NCI-H187 (cell line): ENCODE measurements at regions not wholly inside any gene's neighbourhood (a gene's known extent, or its start where the extent isn't known, plus 50 kb on each side); places are given as distances from the start of the nearest gene placed in this dataset.
"Not testable (repeated sequence)": the region's sequence is repeated elsewhere in the genome, so short reads cannot be mapped to it uniquely, and the experiment has no call there.

ENCODE experiments used
- DNase-seq, 2 experiments: peaks; one replicate each; lab custom pipeline; 2025; lab: John Stamatoyannopoulos, UW

GRCh38 chr14:56351861-56352260, 227.7 kb upstream of the TMEM260 start:
- DNase-seq: no peak

GRCh38 chr14:56352999-56353398, 226.6 kb upstream of the TMEM260 start:
- no peak for DNase-seq

GRCh38 chr14:56357428-56357827, 222.2 kb upstream of the TMEM260 start:
- no peak for DNase-seq

- DNase-seq: no peak
Measured at GRCh38 chr14:56358275-56358674, 221.3 kb upstream of the TMEM260 start.

- DNase-seq: no peak
Measured at GRCh38 chr14:56358851-56359614, 220.6 kb upstream of the TMEM260 start.

- DNase-seq: not testable (repeated sequence)
Measured at GRCh38 chr14:56365663-56366062, 213.9 kb upstream of the TMEM260 start.

GRCh38 chr14:56367416-56367815, 212.2 kb upstream of the TMEM260 start:
- DNase-seq: no peak

- no peak for DNase-seq
Measured at GRCh38 chr14:56371737-56372136, 207.9 kb upstream of the TMEM260 start.

- DNase-seq: no peak
Measured at GRCh38 chr14:56374421-56374820, 205.2 kb upstream of the TMEM260 start.

- DNase-seq: no peak
Measured at GRCh38 chr14:56378046-56378445, 201.6 kb upstream of the TMEM260 start.

- no peak for DNase-seq
Measured at GRCh38 chr14:56378475-56378877, 201.1 kb upstream of the TMEM260 start.

GRCh38 chr14:56379956-56380355, 199.6 kb upstream of the TMEM260 start:
- no peak for DNase-seq

- DNase-seq: no peak
Measured at GRCh38 chr14:56386024-56386423, 193.6 kb upstream of the TMEM260 start.

GRCh38 chr14:56390859-56391258, 188.7 kb upstream of the TMEM260 start:
- DNase-seq: no peak

GRCh38 chr14:56394826-56395530, 184.6 kb upstream of the TMEM260 start:
- DNase-seq: no peak

- no peak for DNase-seq
Measured at GRCh38 chr14:56400109-56400825, 179.3 kb upstream of the TMEM260 start.

GRCh38 chr14:56412468-56413434, 166.8 kb upstream of the TMEM260 start:
- DNase-seq: no peak

GRCh38 chr14:56413721-56414120, 165.9 kb upstream of the TMEM260 start:
- DNase-seq: no peak

- no peak for DNase-seq
Measured at GRCh38 chr14:56414236-56414635, 165.4 kb upstream of the TMEM260 start.

- no peak for DNase-seq
Measured at GRCh38 chr14:56416213-56416612, 163.4 kb upstream of the TMEM260 start.

- no peak for DNase-seq
Measured at GRCh38 chr14:56417173-56417572, 162.4 kb upstream of the TMEM260 start.

GRCh38 chr14:56419750-56420149, 159.8 kb upstream of the TMEM260 start:
- DNase-seq: no peak
